Kidney glomerular epithelial cell (primary cell): ENCODE measurements at regions not wholly inside any gene's neighbourhood (a gene's known extent, or its start where the extent isn't known, plus 50 kb on each side); places are given as distances from the start of the nearest gene placed in this dataset.
"Not testable (repeated sequence)": the region's sequence is repeated elsewhere in the genome, so short reads cannot be mapped to it uniquely, and the experiment has no call there.

Source experiments
- DNase-seq: peaks from one replicate; lab custom pipeline; 2025; lab: John Stamatoyannopoulos, UW

GRCh38 chrX:113048896-113049295 lies 208.3 kb upstream of the AMOT start:
- no peak for DNase-seq

GRCh38 chrX:113048480-113048879 lies 207.8 kb upstream of the AMOT start:
- DNase-seq = no peak

GRCh38 chrX:113033966-113034680 lies 193.5 kb upstream of the AMOT start:
- DNase-seq = no peak

- no peak for DNase-seq
Observed at GRCh38 chrX:113019958-113020357, 179.3 kb upstream of the AMOT start.

- no peak for DNase-seq
Observed at GRCh38 chrX:113009837-113010236, 169.2 kb upstream of the AMOT start.

GRCh38 chrX:113009029-113009428 lies 168.4 kb upstream of the AMOT start:
- no peak for DNase-seq

GRCh38 chrX:113001836-113002235 lies 161.2 kb upstream of the AMOT start:
- DNase-seq = no peak

- no peak for DNase-seq
Observed at GRCh38 chrX:112997991-112998390, 157.4 kb upstream of the AMOT start.

- no peak for DNase-seq
Observed at GRCh38 chrX:112991801-112992200, 151.2 kb upstream of the AMOT start.

GRCh38 chrX:112979879-112980278 lies 139.2 kb upstream of the AMOT start:
- no peak for DNase-seq

- DNase-seq = no peak
Observed at GRCh38 chrX:112968351-112969133, 127.9 kb upstream of the AMOT start.

GRCh38 chrX:112967903-112968302 lies 127.3 kb upstream of the AMOT start:
- no peak for DNase-seq

- DNase-seq = no peak
Observed at GRCh38 chrX:112967341-112967740, 126.7 kb upstream of the AMOT start.

- DNase-seq = peak; percentile 50
Observed at GRCh38 chrX:112961981-112962380, 121.3 kb upstream of the AMOT start.

GRCh38 chrX:112947981-112948615 lies 107.5 kb upstream of the AMOT start:
- DNase-seq = no peak

GRCh38 chrX:112946227-112946626 lies 105.6 kb upstream of the AMOT start:
- no peak for DNase-seq

GRCh38 chrX:112945826-112946225 lies 105.2 kb upstream of the AMOT start:
- no peak for DNase-seq

GRCh38 chrX:112941209-112941837 lies 100.7 kb upstream of the AMOT start:
- no peak for DNase-seq

GRCh38 chrX:112935029-112935428 lies 94.4 kb upstream of the AMOT start:
- DNase-seq = no peak

GRCh38 chrX:112931900-112932299 lies 91.3 kb upstream of the AMOT start:
- DNase-seq = no peak

- DNase-seq = no peak
Observed at GRCh38 chrX:112931478-112931877, 90.8 kb upstream of the AMOT start.

- DNase-seq = not testable (repeated sequence)
Observed at GRCh38 chrX:112923381-112923780, 82.8 kb upstream of the AMOT start.

- no peak for DNase-seq
Observed at GRCh38 chrX:112913807-112914206, 73.2 kb upstream of the AMOT start.
